PFSK-1 (cell line): ENCODE measurements at regions not wholly inside any gene's neighbourhood (a gene's known extent, or its start where the extent isn't known, plus 50 kb on each side); places are given as distances from the start of the nearest gene placed in this dataset.

Source experiments
- FOXP2 ChIP-seq: optimal IDR thresholded peaks from 2 replicates; pipeline ENCODE3; 2011; ENCODE audit warnings: borderline replicate concordance, control low read depth, inconsistent platforms; ENCODE audit not compliant: insufficient read depth; ENCODE audit errors: extremely low read length, extremely low read depth
- POLR2AphosphoS5 ChIP-seq: IDR thresholded peaks from 2 replicates; pipeline ENCODE4 v1.6.1; 2012; ENCODE audit warnings: low read depth, mild to moderate bottlenecking, control low read depth, low read length, moderate library complexity
- REST ChIP-seq, 2 experiments: IDR thresholded peaks; 2 replicates each; pipeline versions ENCODE4 v1.6.1 to v1.8.0; 2011 to 2012; ENCODE audit warnings: low read depth in 2 of 2, low read length in 2 of 2, control low read depth in 1 of 2, inconsistent platforms in 1 of 2, mild to moderate bottlenecking in 1 of 2, moderate library complexity in 1 of 2; ENCODE audit not compliant: insufficient read depth in 1 of 2
- SIN3A ChIP-seq: IDR thresholded peaks from 2 replicates; pipeline ENCODE4 v1.6.1; 2012; ENCODE audit warnings: mild to moderate bottlenecking, low read length, moderate library complexity, borderline replicate concordance; ENCODE audit not compliant: insufficient read depth
- TAF1 ChIP-seq: IDR thresholded peaks from 2 replicates; pipeline ENCODE4 v1.6.1; 2012; ENCODE audit warnings: low read length, control low read depth, borderline replicate concordance; ENCODE audit not compliant: insufficient read depth

- TF ChIP-seq FOXP2 (no peak), TAF1 (no peak), REST (IDR thresholded peaks at IDR 0.05; ENCODE audit: insufficient read depth in 1 of 2, low read depth in 2 of 2, low read length in 2 of 2) (no peak), SIN3A (no peak), POLR2AphosphoS5 (no peak)
Measured at GRCh38 chr5:125042261-125042890, 295.9 kb upstream of the ZNF608 start.

- peak; percentile 20; the same call in 1 of the 2 replicates for TF ChIP-seq POLR2AphosphoS5
- TF ChIP-seq SIN3A = no peak
- 0 out of 2 replicates have a peak, but pooled peaks have one; percentile 29 for TF ChIP-seq TAF1
Measured at GRCh38 chr5:125043781-125044391, 297.4 kb upstream of the ZNF608 start.

- TF ChIP-seq FOXP2 (no peak), POLR2AphosphoS5 (no peak), SIN3A (no peak), TAF1 (no peak), REST (IDR thresholded peaks at IDR 0.05; ENCODE audit: insufficient read depth in 1 of 2, low read depth in 2 of 2, low read length in 2 of 2) (no peak)
Measured at GRCh38 chr5:125044491-125045282, 298.2 kb upstream of the ZNF608 start.

GRCh38 chr5:125045646-125046045 is 299.2 kb upstream of the ZNF608 start:
- no peak for TF ChIP-seq TAF1

GRCh38 chr5:125046838-125047237 is 300.4 kb upstream of the ZNF608 start:
- TF ChIP-seq REST (IDR thresholded peaks at IDR 0.05; ENCODE audit: insufficient read depth in 1 of 2, low read depth in 2 of 2, low read length in 2 of 2) (no peak), TAF1 (no peak), FOXP2 (no peak), POLR2AphosphoS5 (no peak), SIN3A (no peak)

GRCh38 chr5:125047871-125048270 is 301.4 kb upstream of the ZNF608 start:
- TF ChIP-seq POLR2AphosphoS5 = no peak
- TF ChIP-seq FOXP2 = no peak
- TF ChIP-seq TAF1 = no peak
- TF ChIP-seq SIN3A = no peak
- no peak for TF ChIP-seq REST (IDR thresholded peaks at IDR 0.05; ENCODE audit: insufficient read depth in 1 of 2, low read depth in 2 of 2, low read length in 2 of 2)
